Anterior cingulate cortex (tissue), 58 donors: ENCODE measurements at regions not wholly inside any gene's neighbourhood (a gene's known extent, or its start where the extent isn't known, plus 50 kb on each side); places are given as distances from the start of the nearest gene placed in this dataset.

Experiments used
- DNase-seq, 58 donors: peaks; one replicate each; lab custom pipeline; 2025; lab: John Stamatoyannopoulos, UW

DNA sequence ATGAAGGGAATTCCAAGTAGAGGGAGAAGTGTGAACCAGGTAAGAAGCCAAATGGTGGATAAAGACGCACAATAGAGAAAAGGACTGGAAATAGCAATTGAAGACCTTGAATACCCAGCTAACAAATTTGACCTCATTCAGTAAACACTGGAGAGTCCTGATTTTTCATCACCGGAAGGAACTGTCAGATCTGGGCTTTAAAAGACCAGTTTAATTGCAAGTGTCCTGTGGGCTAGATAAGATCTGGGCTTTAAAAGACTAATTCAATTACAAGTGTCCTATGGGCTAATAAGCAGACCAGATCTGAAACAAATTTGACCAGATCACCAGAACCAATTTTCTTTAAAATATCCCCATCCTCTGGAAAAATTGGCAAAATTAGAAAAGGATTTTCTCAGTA, 380.0 kb downstream of the ACTL7B start:
- DNase-seq = no peak

DNA sequence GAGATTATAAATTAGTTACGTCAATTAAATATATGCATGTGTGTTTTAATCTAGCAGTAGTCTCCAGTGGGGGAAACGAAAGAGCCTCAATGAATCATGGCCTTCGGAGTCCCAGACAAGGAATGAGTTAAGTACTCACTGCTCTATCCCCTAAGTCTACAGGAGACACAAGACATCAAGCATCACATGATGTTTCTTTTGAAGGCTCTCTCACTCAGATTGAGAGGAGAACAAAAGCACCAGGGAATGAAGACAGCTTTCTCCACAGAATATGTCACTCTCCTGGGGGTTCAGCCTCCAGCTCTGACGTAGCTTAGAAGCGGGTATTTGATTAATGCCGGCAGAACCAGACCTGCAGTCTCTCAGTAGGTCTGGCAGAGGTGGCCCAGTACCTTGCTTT, 381.4 kb downstream of the ACTL7B start:
- no peak for DNase-seq

DNA sequence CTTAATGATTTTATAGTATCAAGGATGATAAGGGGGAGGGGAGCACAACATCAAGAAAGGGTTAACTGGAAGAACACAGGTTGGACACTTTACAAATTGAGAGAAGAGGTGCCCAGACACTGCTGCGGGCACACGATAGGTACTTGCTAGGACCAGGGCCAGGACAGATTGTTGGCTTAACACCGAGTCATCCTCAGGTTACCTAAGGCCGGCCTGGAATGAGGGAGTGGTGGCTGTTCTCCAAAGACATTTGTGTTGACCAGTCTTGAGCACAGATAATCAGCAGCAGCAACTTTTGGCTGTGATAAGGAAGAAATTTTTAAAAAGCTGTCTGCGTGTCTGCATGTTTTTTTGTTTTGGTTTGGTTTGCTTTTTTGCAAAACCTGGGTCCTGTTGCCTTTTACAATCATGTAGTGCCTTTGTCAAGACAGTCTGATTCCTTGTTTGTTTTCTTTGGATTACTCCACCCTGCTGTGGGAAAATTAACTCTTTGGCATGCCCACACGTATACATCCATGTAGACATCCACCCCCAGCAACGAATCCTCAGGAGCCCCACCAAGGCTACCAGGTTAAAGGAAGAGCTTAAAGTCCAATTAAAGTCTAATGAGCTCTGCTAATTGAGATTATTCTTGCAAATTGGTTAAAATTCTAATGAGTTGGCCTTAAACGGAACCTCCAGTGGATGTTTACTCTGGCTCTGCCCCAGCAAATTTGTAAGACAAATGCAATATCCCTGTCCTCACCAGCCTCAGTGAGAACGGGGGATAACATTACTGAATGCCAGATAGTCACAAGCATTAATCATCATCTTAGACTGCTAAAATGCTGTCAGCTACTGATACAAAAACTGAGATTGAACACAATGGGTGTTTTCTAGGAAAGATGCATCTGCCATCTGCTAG, 382.3 kb downstream of the ACTL7B start:
- no peak for DNase-seq

DNA sequence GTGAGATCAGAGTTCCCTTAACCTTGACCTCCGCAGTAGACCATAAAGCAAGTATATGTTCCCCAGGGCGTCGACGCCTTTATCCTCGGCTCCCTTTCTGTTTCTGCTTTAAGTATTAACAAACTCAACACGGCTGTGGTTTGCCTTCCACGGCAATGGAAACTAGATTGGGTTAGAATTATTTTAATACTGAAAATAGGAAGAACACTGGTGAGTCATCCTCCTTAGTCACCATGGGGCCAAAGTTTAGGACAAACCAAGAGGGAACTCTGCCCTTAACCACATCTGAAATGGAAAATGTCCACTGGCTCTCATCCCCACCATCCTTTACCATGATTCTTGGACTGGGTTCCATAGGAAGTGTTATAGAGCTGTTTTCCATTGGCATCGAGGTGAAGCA, 386.1 kb downstream of the ACTL7B start:
- no peak for DNase-seq

DNA sequence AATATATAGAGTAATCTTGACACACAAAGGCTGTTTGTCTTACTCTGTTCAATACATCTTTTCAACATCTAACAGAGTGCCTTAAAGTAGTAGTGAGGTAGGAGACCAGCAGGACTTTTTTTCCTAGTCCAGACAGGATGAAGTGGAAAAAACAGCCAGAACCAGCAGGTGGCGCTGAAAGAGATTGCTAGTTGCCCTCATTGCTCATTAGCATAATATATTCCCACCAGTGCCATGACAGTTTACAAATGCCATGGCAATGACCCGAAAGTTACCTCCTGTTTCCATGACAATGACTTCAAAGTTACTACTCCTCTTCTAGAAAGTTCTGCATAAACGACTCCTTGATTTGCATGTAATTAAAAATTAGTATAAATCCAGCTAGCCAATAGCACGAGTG, 387.4 kb downstream of the ACTL7B start:
- no peak for DNase-seq

DNA sequence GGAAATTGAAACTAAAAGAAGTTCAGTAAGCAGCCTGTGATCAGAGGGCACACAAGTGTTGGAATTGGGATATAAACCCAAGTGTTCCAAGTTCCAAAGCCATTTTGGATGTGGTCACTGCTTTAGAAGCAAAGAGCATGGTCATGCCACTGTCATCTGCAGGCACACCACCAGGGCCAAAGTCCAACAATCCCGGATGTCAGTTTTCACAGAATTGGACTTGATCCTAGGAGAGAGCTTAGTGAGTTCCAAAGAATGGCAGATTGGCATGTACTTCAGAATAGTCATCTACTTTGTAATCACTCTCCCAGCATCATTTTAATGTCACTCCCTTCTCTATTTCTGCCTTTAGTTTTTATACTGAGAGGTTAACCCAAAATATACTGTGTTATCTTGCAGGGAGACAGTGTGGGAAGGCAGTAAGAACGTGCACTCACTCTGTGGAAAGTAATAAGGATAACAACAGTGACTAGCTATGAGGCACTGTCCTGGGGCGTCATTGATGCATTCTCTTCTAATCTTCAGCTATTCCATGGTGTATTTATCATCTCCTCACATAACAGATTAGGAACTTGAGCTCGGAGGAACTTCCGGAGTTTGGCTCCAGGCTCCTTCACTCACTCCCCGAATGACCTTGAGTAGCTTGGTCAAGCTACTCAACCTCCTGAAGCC, 388.0 kb downstream of the ACTL7B start:
- no peak for DNase-seq

DNA sequence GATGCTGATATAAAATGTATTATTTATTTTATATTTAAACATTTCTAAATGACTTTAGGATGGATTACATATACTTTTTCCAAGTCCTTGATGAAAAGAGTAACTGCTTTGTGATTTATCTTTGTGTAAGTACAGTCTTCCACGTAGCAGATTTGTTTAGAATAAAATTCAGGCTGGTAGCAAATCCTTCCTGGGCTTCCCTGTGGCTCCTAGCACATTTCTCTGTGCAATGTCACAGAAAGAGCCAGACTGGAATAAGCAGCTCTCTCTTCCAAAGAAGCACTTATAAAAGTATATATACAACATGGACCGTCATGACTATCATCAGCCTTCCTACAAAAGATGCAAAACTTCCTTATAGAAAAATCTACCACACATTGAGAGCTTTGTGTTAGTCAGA, 388.6 kb downstream of the ACTL7B start:
- DNase-seq = no peak

DNA sequence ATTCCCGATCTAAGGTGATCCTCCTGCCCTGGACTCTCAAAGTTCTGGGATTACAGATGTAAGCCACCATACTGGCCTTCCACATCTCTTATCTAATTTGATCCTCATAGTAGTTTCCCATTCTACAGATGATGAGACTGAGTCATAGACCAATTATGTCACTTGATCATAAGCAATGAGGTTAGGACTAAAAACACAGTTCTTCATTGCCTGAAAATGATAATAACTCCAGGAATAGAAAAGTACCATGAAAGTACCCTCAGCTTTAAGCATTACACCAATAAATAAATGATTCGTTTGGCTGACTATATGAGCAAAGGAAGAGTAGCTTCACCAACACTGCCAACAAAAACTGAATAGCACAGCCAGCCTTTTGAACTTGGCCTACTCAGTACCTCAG, 389.5 kb downstream of the ACTL7B start:
- no peak for DNase-seq

DNA sequence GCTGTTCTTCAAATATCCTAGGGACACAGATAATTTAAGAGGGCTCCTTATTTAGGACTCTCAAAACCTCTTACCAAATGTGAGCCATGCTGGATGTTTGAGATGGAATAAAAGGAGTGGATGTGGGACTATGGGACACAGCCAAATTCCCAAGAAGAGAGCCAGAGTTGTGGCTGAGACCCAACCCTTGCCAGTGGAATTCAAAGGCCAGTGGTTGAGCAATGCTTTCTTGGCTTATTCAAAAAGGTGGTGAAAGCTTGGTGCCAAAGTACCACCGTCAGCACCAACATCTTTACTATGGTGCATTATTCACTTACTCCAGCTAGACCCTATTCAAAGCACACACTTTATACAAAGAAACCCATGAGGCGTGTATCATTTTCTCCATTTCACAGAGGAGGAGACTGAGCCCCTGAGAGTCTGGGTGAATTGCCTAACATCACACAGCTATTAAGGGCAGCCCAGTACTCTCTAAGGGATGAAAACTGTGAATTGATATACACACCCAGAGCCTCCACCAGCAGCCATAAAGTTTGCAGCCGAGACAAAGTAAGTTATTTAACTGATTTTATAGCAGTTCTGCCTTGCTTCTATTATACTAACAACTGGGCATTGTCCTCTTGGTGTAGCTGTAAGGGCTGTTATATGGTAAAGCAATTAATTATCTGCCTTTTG, 391.7 kb downstream of the ACTL7B start:
- DNase-seq = no peak

DNA sequence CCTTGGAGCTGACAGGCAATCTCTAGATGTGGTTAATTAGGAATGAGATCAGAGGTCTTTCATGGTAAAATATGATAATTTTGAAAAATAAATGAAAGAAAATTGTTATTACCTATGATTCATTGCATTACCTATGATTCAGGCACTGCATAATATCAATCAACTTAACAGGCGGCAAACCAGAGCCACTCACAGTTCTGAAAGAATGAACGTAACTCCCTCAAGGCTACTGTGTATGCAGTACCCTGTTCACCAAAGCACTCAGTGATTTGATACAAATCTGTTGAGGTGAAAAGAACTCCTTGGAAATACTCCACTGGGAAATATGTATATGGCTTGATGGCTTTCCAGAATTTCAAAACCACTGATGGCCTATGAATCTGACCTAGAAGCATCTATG, 398.9 kb downstream of the ACTL7B start:
- DNase-seq = no peak

DNA sequence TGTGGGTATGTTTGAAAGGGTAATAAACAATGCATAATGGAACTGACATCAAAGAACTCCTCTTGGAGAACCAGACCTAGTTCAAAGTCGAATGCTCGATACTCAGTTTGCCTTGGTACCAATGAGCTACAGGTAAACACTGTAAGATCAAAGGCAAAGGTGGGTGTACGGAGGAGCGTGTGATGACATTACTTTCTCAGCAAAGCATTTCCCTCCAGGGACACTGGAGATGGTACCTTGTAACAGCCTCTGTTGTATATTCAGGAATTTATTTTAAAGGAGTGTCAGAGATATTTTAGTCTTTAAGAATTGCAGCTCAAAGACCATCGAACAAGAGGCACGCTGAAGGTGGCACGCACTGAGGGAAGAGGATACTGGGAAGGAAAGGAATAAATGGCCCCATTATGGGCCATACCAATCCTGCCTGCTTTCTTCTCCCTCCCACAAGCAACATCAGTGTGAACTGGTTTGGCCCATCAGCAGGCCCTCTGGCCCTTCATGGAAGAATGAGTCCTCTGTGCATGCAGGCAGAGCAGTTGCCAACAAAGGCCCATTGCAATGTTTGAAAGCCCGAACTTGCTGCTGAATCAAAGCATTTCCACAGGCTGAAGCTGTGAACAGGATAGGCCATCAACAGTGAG, 410.2 kb downstream of the ACTL7B start:
- DNase-seq = peak in 50 of 58 donors; percentile 3 to 90 (median 64)

DNA sequence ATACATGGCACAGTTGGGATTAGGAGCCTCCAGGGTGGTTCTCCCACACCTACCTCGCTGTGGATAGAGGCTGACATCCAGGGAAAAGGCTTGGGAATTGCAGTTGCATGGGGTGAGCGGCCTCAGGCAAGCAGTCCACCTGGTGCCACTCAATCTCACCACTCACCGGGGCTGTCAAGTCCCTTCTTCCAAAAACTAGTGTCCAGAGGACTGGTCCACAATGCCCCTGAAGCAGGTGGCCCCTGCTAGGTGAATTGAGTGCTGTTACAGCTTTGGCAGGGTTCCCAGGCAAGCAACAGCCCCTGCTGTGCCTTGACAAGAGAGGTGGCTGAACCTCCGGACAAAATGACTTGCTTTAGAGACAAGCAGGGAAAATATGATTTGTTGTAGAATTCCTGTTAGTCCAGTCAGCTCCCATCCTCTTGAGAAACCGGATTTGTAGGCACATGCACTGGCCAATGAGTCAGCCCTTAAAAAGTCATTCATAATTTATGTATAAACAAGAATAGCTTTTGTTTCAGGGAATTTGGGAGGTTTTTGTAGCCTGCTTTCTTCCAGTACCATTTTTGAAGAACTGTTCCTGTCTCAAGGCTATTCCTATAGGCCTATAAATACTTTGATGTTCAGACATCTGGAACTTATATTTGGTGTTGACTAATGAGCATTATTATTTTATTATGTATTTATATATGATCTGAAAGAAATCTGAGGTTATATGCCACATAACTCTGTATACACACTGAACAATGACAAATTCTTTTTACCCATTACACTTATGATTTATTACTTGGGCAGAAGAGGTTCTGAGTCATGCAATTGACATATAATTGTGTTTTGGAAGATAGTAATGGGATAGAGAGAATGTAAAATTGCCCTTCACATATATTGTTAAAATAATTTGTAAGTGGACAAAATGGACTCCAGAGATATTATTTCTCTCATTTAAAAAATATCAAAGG, 411.1 kb downstream of the ACTL7B start:
- DNase-seq = no peak

DNA sequence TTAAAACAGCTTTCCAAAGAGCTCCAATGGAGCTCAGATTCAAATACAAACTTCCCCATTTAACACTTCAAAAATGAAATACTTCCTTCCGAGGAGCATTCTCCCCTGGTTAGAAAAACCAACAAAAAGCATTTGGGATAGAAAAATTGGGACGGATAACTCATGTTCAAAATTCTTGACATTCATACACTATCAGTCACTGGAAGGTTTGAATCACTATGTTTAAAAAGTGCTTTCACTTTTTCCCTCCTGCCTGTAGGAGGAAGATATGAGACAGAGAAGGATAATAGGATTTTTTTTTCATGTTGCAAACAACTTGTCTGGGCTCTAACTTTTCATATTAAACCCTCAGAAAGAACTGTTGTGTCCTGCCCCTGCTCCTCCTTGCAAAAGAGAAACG, 412.0 kb downstream of the ACTL7B start:
- no peak for DNase-seq

DNA sequence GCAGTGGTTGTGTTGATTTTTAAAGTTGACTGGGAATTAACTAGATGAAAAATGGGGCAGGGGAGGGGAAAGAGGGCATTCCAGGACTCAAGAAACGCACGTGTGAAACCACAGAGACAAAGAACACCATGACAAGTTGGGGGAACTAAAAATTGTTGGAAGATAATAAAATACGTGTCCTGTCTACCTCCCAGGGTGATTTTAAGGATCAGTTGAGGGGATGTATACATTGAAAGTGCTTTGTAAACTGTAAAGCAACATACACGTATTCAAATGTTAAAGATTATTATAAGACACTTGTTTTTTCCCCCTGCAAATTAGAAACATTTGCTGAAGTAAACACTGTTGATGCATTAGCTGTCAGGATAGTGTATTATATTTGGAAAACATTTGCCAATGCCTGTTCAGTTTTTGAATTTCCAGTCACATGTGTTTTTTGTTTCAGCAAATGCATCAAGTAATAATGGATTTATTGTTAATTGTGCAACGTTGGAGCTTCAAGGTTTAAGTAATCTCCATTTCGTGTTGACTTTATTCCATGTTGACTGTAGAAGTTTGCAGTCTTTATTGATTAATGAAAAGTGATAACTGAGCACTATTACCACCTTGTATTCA, 412.7 kb downstream of the ACTL7B start:
- no peak for DNase-seq

DNA sequence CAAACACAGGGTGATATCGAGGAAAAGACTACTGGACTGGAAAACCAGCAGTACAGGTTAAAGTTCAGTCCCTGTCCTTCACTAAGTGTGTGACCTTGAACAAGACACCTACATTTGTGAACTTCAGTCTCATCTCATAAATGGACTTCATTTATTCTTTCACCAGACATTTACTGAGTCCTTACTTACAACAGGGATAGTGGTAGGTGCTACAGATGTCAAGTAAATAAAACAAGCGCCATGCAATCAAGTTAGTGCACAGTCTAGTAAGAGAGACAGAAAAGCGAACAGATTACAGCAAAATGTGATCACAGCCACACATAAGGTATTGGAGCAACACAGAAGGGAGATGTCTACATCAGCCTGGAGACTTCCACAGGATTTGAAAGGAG, 413.2 kb downstream of the ACTL7B start:
- no peak for DNase-seq

DNA sequence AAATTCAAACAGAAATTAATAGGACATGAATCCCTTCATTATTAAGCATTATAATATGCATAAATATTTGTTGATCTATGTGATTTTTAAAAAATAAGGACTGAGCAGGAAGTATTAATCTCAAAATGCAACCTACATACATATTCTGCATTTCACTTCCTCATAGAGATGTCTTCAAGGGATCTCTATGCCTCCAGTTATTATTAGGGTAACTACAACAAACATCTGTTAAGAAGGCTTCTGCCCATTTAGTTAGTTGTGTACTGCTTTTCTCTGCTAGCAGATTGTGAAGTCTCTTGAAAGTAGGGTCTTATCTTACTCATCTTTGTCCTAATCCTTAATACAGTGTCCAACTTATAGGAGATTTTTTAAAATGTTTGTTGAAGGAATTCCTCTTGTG, 414.1 kb downstream of the ACTL7B start:
- no peak for DNase-seq

DNA sequence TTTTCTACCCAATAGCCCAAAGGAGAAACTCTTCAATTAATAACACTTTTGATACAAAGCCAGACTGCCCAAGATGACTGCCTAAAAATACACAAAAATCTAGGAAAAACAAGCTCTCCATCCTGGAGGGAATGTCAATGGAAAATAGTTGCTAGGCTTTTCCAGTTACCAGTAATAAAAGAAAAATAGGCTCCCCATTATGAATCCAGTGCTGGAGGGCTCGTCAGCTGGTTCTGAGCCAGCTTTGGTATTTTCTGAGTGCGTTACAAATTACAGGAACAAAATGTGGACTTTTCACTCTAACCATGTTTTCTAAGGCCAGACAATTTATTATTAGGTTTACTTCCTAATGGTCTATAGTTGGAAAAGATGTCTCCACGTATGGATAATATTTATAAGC, 414.5 kb downstream of the ACTL7B start:
- DNase-seq = no peak

DNA sequence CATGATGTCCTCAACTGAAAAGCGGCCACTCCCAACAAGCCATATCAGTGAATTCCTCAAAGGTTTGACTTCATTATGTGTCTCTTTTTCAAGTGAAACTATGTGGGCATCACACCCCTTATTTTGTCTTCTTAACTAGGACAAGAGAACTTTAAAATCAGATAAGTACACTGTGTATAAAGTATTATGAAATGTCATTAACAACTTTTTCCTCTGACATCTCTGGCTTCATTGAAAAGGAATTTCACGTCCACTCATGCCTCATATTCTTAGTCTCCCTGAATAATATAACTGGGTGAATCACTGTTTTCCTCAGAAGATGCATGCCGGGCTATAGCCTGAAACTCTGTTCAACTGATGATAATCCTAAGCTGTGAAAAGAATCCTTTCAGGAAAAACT, 415.8 kb downstream of the ACTL7B start:
- no peak for DNase-seq

DNA sequence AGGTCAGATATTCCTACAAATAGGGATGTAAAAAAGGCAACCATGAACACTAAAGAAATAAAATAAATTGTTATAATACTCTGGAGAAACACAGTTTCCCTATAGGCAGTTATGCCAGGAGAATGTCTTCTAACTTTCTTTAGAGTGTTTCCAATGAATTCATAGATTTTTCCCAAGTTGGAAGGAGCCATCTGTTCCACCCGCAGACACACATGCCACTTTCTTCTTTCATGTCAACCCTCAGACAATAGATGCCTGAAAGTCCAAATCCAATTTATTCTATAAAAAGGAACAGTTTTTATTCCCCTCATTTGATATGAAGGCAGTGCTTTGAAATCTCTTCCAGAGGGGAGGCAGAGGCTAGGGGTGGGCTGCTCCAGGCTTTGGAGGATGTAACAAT, 418.1 kb downstream of the ACTL7B start:
- DNase-seq = peak in 3 of 58 donors; percentile 0 to 8 (median 6)
